NCI-H748 treated with DMSO at 0.1 percent for 48 hours (cell line): ENCODE measurements at regions not wholly inside any gene's neighbourhood (a gene's known extent, or its start where the extent isn't known, plus 50 kb on each side); places are given as distances from the start of the nearest gene placed in this dataset.
"Not testable (repeated sequence)": the region's sequence is repeated elsewhere in the genome, so short reads cannot be mapped to it uniquely, and the experiment has no call there.

Source experiments
- DNase-seq: peaks from one replicate; lab custom pipeline; 2025; lab: John Stamatoyannopoulos, UW

DNA sequence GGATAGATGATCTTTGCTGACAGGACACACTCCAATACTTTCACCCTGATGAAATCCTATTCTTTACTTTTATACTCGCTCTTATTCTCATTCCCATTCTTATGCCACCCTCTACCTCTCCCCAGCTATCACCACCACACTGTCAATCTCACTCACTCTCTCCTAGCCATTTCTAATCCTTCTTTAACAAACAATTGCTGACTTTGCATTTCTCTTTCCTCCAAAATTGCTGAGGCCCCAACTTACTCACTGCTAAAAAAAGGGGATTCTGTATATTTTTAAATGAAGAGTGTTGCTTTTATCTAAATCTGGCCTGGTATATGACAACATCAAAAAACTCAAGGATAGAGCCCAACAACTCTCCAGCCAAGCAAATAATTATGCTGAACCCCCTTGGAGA is 515.4 kb downstream of the MATN1 start:
- DNase-seq: not testable (repeated sequence)

DNA sequence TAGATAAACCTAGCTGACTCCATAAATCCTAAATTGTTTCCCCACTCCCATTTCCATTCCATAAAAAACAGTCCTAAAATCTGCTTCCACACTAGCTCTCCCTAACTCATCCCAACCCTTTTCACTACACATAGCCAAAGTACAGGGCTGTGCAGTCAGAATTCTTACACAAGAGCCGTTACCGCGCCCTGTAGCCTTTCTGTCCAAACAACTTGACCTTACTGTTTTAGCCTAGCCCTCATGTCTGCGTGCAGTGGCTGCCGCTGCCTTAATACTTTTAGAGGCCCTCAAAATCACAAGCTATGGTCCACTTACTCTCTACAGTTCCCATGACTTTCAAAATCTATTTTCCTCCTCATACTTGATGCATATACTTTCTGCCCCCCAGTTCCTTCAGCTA is 516.8 kb downstream of the MATN1 start:
- DNase-seq: not testable (repeated sequence)

DNA sequence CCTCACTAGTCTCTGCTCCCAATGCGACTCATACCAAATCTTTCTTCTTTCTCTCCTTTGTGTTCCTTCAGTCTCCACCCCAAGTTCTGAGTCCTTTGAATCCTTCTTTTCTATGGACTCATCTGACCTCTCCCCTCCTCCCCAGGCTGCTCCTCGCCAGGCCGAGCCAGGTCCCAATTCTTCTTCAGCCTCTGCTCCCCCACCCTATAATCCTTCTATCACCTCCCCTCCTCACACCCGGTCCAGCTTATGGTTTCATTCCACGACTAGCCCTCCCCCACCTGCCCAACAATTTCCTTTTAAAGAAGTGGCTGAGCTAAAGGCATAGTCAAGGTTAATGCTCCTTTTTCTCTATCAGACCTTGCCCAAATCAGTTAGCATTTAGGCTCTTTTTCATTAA is 518.5 kb downstream of the MATN1 start:
- DNase-seq: not testable (repeated sequence)

DNA sequence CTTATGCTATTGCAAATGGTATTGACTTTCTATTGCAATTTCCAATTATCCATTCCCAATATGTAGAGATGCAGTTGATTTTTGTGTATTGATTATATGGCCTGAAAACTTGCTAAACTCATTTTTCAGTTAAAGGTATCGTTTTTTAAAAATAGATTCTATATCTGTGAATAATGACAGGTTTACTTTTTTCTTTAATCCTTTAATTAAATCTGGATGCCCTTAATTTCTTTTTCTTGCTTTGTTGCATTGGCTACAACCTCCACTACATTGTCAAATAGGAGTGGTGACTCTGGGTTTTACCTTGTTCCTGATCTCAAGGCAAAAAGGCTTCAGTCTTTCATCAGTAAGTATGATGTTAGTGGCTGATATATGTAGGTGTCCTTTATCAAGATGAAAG is 522.4 kb downstream of the MATN1 start:
- no peak for DNase-seq

DNA sequence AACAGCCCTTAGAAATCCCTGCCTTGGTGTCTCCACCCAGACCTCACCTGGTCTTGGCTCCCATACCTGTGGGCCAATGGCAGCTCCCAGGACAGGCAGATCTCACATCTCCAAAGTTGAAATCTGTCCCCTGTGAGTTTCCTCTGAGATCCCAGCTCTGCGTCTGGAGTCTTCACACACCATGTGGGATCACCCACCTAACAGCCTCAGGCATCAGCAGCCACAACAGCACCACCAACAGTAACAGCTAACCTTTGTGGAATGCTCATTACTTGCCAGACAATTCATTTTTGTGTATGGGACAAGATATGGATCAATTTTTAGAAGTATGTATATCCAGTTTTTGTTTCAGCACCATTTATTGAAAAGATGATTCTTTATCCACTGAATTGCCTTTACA is 523.2 kb downstream of the MATN1 start:
- no peak for DNase-seq

DNA sequence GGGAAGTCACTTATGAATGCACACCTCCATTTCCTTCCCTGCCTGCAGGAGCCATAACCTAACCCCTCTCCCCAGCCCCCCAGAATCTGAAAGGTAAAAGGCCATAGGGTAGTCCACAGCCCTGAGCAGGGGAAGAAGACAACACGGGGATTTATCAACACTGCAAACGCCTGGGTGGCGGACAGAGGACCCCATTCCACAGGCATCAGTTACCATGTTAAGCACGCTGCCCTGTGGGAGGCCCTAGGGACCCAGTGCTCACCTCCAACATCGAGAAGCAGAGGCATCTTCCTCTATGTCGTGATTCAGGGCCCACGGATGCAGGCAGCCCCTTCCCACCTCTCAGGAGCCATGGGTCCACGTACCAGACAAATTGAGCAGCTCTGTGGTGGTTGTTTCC is 523.8 kb downstream of the MATN1 start:
- DNase-seq: no peak

DNA sequence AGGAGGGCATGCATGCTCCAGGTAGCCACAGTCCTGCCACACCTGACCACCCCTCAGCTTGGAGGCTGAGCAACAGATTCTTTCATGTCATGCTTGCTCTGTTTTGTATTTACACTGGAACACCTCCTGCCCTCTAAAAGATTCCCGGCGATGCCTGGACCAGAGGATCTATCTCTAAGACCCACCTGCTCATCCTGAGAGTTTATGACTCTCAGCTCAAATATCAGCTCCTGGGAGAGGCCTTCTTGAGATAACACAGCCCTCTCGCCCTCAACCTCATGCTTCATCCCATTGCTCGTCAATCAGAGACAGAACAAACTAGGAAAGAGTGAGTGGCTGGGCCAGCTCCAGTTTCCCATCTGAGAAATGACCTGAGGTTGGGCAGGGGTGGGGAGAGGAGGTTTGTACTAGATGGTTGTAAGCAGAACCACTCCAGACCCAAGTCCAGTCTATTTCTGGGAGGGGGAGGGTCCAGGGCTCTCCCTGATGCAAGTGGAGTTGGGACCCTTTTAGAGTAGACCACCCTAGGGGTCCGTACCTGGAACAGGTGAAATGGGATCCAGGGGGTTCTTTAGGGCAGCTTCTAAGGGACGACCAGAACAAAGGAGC is 524.5 kb downstream of the MATN1 start:
- no peak for DNase-seq

DNA sequence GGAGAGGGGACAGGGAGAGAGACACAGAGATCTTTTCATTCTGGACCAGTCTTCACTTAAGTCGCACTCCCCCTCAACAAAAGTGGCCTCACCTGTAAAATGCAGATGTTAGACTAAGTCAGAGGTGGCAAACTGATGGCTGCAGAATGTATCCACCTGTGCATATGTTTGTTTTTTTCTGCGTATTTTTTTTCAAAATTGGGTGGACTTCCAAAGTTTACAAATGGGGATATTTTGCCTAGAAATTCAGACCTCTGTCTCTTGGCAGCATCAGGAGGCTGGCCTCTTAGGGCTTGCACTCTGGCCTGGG is 525.0 kb downstream of the MATN1 start:
- DNase-seq: no peak

DNA sequence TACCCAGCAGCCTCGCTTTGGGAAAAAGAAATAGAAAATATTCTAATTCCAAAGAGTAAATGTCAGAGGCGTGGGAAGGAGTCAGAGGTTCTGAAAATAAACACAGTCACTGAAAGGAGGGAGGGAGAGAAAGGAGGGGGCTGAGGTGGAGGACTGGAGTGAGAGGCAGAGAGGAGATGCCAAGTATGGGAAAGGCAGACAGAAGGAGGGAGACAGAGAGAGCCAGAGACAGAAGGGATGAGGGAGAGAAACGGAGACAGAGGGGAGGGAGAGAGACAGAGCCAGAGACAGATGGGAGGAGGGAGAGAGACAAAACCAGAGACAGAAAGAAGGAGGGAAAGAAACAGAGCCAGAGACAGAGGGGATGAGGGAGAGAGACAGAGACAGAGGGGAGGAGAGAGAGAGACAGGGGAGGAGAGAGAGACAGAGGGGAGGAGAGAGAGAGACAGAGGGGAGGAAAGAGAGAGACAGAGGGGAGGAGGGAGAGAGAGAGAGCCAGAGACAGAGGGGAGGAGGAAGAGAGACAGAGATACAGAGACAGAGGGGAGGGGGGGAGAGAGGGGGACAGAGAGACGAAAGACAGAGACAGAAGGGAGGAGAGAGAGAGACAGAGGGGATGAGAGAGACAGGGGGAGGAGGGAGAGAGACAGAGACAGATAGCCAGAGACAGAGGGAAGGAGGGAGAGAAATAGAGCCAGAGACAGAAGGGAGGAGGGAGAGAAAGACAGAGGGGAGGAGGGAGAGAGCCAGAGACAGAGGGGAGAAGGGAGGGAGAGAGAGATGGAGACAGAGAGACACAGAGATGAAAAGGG is 525.5 kb downstream of the MATN1 start:
- DNase-seq: no peak

DNA sequence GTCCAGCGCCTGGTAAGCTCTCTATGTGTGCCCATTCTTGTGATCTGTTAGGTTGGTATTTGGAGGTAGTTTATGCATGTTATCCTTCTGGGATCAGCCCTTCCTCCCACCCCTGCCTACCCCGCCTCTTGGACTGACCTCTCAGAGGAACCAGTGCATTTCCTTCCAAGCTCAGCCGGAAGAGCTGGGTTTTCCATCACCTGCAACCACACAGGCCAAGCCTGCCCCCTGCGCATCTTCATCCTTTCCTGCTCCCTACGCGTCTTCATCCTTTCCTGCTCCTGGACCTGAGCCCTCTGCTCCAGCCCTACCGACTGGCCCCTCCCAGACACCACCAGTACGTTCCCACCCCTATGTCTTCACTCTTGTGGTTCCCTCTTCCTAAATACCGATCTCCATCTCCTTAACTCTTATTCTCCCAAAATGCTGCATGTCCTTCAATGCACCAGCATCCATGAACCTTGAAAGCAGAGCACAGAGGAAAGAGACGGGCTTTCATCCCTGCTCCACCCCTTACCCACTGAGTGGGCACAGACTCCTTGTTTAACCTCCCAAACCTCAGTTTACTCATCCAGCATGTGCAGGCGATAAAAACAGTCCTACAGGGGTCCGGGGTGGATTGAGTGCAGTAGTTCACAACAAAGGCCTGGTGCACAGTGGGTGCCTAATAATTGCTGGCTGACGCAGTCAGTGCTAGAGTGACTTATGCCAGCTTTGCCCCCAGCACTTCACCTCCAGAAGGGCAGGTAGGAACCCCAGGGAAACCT is 526.3 kb downstream of the MATN1 start:
- DNase-seq: no peak

DNA sequence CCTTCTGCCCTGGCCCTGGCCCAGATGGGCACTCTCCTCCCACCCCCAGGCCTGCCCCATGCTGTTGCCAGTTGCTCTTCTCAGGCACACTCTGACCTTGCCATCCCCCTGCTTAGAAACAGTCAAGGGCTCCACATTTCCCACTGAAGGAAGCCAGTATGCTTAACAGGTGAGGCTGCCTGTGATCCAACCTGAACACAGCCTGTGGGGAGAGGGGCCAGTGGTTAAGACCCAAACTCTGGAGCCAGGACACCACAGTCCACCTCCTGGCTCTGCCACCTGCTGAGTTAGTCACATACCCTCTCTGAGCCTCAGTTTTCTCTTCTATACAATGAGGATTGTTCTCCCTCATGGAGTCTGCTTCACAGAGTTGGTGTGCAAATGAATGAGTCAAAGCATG is 526.9 kb downstream of the MATN1 start:
- DNase-seq: no peak

DNA sequence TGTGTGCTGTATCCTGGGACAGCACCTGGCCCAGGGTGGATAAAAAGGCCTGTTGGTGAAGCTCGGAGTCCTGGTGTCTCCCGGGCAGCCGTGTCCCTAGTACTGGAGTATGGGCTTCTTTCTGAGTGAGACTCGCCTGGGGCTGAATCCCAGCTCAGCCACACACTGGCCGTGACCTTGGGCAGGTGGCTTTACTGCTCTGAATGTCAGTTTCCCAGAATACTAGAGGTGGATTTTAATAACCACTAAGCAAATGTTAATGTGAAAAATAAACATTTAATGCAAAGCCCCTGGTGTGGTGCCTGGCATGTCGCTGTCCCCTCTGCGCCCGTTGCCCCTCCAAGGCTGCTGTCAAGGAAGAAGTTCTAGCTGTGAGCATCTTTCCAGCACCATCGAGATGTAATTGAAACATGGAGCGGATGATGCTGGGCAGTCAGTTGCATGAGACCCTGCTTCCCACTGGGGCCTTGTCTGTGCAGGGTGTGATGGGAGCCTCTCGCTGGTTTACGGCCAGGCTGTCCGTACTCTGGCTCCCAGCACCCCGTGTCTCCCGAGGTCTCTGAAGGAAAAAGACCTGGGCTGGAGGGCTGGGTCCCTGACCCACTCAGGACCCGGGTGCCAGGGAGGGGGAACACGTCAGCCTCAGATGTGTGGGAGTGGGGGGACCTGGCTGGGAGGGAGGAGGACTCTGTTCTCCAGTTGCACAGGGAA is 527.8 kb downstream of the MATN1 start:
- no peak for DNase-seq

DNA sequence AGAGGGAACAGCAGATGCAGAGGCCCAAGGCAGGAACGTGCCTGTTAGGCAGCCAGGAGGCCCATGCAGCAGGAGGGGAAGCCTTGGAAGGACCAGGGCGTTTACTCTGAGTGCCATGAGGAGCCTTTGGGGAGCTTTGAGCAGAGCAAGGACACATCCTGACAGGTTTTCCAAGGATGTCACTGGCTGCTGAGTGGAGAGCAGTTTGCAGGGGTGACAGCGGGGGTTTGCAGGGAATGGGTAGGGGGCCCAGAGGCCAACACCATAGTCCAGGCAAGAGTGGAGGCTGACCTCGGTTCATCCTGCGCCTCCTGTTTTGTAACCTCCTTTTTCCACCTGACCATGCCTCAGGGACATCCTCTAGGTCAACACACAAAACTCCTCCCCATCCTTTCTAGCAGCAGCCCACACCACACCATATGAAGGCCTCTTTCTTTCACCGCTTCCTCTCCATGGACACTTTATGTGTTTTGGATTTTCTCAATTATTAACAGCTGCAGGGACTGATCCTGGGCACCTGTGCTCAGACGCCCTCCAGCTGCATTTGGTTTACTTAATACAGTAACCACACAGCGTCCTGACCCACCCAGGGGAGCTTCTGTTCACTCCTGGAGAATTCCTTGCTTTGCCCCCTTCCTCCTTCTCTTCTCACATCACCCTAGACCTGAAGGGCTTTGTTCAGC is 528.5 kb downstream of the MATN1 start:
- DNase-seq: no peak

DNA sequence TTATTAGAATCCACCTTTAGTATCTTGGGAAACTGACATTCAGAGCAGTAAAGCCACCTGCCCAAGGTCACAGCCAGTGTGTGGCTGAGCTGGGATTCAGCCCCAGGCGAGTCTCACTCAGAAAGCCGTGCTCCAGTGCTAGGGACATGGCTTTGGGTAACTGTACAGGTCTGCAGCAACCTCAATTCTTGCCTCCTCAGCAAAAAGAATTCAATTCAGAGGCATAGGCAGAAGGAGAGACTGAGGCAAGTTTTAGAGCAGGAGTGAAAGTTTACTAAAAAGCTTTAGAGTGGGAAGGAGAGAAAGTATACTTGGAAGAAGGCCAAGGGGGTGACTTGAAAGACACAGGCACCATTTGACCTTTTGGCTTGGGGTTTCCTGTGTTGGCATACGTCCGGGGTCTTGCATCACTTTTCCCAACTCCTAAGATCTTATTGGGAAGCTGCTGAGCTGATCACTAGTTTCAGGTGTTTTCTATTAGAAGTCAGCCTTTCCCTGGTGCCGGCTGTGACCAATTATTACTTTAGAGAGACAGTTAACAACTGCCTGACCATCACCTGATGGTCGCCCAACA is 529.3 kb downstream of the MATN1 start:
- no peak for DNase-seq

DNA sequence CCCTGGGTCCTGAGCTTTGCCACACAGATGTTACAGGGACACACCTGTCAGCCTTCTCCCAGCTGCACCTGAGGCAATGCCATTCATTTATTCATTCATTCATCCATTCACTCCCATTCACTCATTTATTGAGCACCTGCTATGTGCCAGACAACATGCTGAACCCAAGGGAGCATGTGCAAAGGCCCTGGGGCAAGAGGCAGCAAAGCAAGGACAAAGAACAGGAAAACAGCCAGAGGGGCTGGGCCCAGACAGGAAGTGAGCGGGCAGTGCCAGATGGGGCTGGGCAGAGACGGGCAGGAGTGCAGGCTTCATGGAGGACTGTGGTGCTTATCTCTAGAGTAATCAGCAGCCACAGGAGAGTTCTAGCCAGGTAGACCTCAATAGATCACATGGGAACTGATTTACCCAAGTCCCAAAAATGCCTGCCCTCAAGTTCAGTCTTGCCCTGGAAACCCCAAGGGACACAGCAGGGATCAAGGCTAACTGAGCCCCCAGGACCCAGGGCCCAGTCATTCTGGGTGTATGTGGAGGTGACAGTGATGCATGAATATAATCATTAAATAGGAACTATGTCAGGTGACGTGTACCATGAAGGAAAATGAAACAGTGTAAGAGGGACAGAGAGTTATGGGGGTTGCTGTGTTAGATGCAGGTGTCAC is 530.3 kb downstream of the MATN1 start:
- DNase-seq: no peak

DNA sequence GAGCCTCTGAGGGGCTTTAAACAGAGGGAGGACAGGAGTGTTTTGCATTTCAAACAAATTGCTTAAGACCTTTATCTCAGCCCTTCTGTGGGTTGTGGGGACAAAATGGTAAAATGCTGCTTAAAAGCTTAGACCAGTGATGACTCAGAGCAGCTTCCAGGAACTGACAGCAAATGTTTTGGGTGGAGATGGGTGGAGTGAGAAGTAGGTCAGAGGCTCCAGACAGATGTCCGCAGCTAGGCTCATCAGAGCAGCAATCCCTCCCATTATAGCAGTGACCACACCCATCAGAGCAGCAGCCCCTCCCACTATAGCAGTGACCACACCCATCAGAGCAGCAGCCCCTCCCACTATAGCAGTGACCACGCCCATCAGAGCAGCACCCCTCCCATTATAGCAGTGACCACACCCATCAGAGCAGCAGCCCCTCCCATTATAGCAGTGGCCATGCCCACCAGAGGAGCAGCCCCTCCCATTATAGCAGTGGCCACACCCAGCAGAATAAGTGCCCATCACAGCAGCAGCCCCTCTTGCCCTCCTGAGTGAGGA is 532.2 kb downstream of the MATN1 start:
- no peak for DNase-seq

DNA sequence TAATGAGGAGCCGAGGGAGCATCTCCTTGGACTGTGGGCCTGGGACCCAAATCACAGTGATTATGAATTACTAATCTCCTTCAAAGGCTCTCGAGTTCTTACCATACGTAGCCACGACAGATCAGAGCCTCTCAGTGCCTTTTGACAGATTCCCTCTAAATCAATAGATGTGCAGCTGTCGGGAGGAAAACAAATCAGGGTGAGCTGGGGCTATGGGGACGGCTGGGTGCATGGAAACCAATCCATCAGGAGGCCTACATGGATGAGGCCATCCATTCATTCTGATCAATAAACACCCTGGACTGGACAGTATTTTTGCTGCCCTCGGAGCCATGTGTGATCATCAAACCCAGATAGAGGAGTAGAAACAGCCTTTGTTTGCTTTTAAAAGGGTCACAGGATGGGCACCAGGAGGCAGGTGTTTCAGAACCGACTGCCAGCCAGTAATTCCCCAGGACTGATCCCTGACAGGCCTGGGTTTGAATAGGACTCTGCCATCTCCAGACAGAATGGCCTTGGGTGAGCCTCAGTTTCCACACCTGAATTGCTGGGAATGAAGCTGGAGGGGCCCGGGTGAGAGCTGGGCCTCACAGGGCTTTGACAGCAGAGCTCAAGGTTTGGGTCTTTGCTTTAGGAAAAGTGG is 532.8 kb downstream of the MATN1 start:
- no peak for DNase-seq

DNA sequence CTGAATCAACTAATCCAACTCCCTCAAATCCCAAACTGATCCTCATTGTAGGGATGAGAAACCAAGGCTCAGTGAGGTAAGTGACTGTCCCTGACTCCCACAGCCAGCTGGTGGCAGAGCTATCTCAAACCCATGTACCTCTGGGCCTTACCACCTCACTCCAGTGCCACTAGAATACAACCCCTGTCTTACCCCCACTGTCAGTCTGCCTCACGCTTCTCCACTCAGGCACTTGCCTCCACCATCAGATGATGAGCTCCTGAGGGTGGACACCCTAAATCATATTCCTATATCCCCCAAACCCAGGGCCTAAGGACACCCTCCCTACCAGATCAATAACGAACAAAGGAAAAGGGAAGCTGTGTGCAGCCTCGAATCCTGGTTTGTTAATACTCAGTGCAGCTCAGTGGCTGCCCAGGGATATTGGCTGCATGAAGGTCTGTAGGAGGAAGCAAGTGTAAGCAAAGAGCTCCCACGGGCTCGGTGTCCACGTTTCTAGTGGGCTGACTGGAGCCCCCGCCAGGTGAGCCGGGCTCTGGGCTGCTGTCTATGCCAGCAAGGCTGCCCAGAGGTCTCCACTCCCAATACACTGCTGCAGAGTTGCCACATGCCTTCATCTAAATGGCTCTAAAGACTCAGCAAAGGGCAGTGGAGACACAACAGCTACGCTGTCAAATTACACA is 533.4 kb downstream of the MATN1 start:
- no peak for DNase-seq

DNA sequence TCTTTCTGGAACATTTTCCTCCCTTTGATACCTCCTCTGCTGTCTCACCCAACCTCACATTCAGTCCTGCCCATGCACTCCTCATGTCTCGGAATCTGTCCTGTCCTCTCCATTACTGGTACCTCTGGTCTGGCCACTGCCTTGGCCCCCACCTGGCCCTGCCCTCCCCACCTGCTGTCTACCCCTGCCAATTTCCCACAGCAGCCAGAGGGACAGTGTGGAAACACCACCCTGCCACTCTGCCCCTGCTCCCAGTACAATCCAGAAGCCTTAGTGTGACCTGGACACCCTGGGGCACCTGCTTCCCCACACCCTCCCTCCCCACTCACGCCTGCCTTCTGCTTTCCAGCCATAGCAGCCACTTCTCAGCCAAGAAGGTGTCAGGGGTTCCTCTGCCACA is 534.4 kb downstream of the MATN1 start:
- DNase-seq: no peak

DNA sequence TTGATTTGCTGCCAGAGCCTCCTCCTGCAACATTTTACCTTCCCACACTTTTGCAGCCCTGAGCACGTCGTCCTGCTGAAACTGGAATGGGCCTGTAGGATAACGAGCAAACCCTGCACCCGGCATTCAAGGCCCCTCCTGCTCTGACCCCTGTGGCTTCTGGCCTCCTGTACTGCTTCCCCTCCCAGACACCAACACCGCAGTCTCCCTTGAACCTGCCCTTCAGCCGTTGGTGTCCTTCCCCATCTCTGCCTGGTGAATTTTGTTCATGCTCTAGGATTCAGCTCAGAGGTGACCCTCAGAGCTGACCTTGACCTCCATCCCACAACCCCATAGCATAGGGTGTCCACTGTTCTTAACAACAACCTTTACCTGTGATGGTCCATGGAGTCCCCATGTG is 535.1 kb downstream of the MATN1 start:
- DNase-seq: no peak
